GM21360 (cell line): ENCODE measurements at regions not wholly inside any gene's neighbourhood (a gene's known extent, or its start where the extent isn't known, plus 50 kb on each side); places are given as distances from the start of the nearest gene placed in this dataset.

Source experiments
- ATAC-seq: cut with Tn5 transposase; IDR thresholded peaks from one replicate; pipeline ENCODE4 v1.9.1; 2021; ENCODE audit warnings: mild to moderate bottlenecking, moderate library complexity; ENCODE audit not compliant: unreplicated experiment

DNA sequence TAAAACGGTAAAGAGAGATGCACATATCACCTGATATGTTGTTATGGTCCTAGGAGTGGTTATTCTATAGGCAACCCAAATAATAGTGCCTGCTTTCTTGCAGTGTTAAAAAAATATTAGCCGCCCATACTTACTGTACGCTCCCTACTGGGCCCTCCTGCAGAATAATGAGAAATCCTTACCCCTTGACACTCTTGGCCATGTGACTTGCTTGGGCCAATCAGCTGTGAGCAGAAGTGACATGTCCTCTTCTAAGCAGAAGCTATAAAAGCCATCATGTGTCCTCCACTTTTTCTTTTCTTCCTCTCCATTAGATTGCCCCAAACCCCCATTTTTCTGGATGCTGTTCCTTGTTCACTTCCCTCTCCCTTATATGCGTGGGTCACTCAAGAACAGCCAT is 90.5 kb upstream of the SPRED2 start:
- no peak for ATAC-seq

DNA sequence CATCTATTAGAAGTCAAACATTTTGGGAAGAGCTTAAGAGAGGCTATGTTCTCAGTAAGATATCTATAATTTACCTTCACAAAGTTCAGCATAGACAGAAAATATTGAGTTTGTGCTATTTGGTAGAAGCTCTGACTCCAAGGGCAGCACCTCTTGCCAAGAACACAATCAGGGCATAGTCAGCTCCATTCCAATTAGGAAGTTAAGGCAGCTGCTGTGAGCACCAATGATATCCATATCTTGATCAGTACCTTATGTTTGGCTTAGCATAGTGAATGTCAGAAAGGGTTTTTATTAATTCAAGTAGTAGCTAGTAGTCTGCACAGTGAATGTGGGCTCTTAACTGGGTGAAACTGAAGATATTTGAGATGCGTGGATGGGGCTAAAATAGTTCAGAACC is 86.4 kb upstream of the SPRED2 start:
- ATAC-seq = no peak

- ATAC-seq = no peak
These were observed 82.3 kb upstream of the SPRED2 start for GRCh38 chr2:65514555-65515195.

GRCh38 chr2:65512783-65513182 is 80.4 kb upstream of the SPRED2 start:
- ATAC-seq = no peak

DNA sequence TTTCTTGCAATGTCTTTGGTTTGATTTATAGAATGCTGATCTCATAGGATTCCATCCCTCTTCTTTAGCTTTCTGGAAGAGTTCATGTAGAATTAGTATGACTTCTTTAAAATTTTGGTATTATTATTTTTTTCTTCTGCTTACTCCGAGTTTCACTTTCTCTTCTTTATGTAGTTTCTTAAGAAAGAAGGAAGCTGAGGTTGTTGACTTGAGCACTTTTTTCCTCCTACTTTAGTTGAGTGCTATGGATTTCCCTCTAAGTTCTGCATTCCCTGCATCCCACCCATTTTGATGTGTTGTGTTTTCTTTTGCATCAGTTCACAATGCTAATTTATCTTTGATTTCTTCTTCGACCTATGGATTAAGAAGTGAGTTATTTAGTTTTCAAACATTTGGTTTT is 78.9 kb upstream of the SPRED2 start:
- no peak for ATAC-seq

DNA sequence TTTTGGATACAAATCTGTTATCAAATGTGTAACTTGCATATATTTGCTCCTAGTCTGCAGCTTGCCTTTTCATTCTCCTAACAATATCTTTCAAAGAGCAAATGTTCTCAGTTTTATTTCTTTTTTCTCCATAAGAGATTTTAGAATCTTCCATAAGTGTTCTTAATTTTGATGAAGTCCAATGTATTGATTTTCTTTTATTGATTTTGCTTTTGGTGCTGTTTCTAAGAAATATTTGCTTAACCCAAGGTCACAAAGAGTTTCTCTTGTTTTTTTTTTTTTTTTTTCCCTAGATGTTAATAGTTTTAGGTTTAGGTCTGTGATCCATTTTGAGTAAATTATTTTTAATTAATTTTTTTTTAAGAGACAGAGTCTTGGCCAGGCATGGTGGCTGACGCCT is 75.8 kb upstream of the SPRED2 start:
- ATAC-seq = no peak

- no peak for ATAC-seq
These were observed 75.0 kb upstream of the SPRED2 start for GRCh38 chr2:65507102-65508069.

GRCh38 chr2:65504814-65505697 is 72.7 kb upstream of the SPRED2 start:
- no peak for ATAC-seq

- no peak for ATAC-seq
These were observed 71.8 kb upstream of the SPRED2 start for GRCh38 chr2:65504201-65504600.

GRCh38 chr2:65503746-65504145 is 71.3 kb upstream of the SPRED2 start:
- no peak for ATAC-seq

- no peak for ATAC-seq
These were observed 69.4 kb upstream of the SPRED2 start for GRCh38 chr2:65501836-65502235.

GRCh38 chr2:65501074-65501473 is 68.7 kb upstream of the SPRED2 start:
- no peak for ATAC-seq

GRCh38 chr2:65500310-65501040 is 68.1 kb upstream of the SPRED2 start:
- ATAC-seq = no peak

- ATAC-seq = no peak
These were observed 66.8 kb upstream of the SPRED2 start for GRCh38 chr2:65499216-65499615.

DNA sequence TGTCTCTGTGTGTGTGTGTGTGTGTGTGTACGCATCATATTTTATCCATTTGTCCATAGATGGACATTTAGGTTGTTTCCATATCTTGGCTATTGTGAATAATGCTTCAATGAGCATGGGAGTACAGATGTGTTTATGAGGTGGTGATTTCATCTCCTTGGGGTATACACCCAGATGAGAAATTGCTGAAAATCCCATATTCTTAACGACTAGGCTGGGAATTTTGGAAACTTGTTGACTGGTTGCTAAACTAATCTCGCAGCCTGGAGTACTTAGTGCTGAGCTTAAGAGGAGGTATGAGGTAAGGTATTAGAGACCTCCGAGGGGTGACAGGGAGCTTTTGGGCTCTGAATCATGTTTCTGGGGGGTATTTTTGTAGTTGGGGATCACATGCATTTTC is 66.0 kb upstream of the SPRED2 start:
- ATAC-seq = no peak

- ATAC-seq = no peak
These were observed 63.0 kb upstream of the SPRED2 start for GRCh38 chr2:65495251-65495877.

DNA sequence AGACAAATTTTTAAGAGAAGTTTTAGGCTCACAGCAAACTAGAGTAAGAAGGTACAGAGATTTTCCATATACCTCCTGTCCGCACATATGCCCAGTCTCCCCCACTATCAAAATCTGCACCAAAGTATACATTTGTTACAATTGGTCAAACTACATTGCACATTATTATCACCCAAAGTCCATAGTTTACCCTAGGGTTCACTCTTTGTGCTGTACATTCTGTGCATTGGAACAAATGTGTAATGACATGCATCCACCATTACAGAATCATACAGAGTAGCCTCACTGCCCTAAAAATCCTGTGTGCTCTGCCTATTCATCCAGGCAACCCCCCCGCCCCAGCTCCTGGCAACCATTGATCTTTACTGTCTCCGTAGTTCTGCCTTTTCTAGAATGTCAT is 61.7 kb upstream of the SPRED2 start:
- no peak for ATAC-seq

DNA sequence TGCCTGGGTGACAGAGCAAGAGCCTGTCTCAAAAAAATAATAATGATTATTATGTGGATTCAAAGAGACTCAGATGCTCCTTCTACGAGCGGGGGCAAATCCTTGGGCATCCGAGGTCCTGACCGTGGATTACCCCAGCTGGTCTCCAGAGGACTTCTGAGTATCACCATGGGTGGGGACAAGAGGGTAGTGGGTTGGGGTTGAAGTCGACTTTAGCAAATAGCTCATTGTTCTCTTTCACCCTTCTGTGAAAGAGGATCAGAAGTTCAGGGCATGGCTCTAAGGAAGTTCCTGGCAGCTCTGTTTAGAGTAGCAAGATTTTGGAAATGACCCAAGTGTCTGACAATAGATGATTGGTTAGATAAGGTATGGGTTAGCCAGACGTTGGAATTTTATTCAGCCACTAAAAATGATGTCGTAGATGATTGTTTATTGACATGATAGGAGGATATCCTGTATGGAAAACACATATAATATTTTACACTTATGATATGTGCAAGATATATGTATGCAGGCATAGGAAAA is 59.0 kb upstream of the SPRED2 start:
- no peak for ATAC-seq

DNA sequence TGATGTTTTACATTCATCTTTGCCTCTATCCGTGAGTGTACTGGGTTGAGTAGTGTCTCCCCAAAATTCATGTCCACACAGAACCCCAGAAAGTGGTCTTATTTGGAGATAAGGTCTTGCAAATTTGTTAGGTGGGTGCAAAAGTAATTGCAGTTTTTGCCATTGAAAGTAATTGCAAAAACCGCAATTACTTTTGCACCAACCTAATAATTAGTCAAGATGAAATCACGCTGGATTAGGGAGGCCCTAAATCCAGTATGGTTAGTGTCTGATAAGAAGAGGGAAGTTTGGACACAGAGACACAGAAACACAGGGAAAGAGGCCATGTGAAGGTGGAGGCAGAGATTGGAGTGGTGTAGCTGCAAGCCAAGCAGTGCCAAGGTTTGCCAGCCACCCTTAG is 57.8 kb upstream of the SPRED2 start:
- no peak for ATAC-seq

GRCh38 chr2:65489269-65489668 is 56.9 kb upstream of the SPRED2 start:
- ATAC-seq = no peak
